H1 (cell line): ENCODE measurements at regions not wholly inside any gene's neighbourhood (a gene's known extent, or its start where the extent isn't known, plus 50 kb on each side); places are given as distances from the start of the nearest gene placed in this dataset.

Experiments used
- CTCF ChIA-PET: fragments of 300-600 bp; sonication (Branson Sonifier 250); formaldehyde crosslinking; loops from one replicate; lab custom pipeline; 2021; ENCODE audit not compliant: partially characterized antibody; lab: Charles Lee
- POLR2A ChIA-PET: fragments of 300-600 bp; sonication (Branson Sonifier 250); formaldehyde crosslinking; loops from one replicate; lab custom pipeline; 2021; ENCODE audit warnings: inconsistent platforms; ENCODE audit not compliant: partially characterized antibody; lab: Charles Lee
- DNase-seq, 2 experiments: peaks; one replicate each; pipeline versions ENCODE4 v3.0.0 to v3.0.0-alpha.2; 2010 to 2022; ENCODE audit warnings: low spot score in 2 of 2, low read depth in 1 of 2, mixed read lengths in 1 of 2
- FAIRE-seq: peaks from 2 replicates; lab custom pipeline; 2011; peaks lifted over from hg19 to GRCh38; lab: Jason Lieb, UNC
- H2AFZ ChIP-seq: 2 replicates; pipeline ENCODE4 v1.8.1; 2012; ENCODE audit warnings: low read length, inconsistent platforms
- H2AK5ac ChIP-seq: 2 replicates; pipeline ENCODE4 v1.6.1; 2013; ENCODE audit warnings: low read depth, low read length
- H2BK120ac ChIP-seq: replicated peaks from 2 replicates; pipeline ENCODE3; 2013; ENCODE audit warnings: low read depth, low read length, inconsistent platforms
- H2BK12ac ChIP-seq: 2 replicates; pipeline ENCODE4 v1.6.1; 2013; ENCODE audit warnings: low read depth, low read length
- H2BK15ac ChIP-seq: 2 replicates; pipeline ENCODE4 v1.6.1; 2013; ENCODE audit warnings: low read length
- H2BK20ac ChIP-seq: 2 replicates; pipeline ENCODE4 v1.6.1; 2013; ENCODE audit warnings: low read length
- H2BK5ac ChIP-seq: 2 replicates; pipeline ENCODE4 v1.6.1; 2013; ENCODE audit warnings: low read depth, low read length
- H3K14ac ChIP-seq: 2 replicates; pipeline ENCODE4 v1.6.1; 2013; ENCODE audit warnings: inconsistent platforms; ENCODE audit not compliant: insufficient read length
- H3K18ac ChIP-seq: 2 replicates; pipeline ENCODE4 v1.6.1; 2013; ENCODE audit warnings: low read length; ENCODE audit errors: extremely low read depth
- H3K23ac ChIP-seq: 2 replicates; pipeline ENCODE4 v1.6.1; 2013; ENCODE audit warnings: inconsistent platforms; ENCODE audit not compliant: insufficient read length
- H3K23me2 ChIP-seq: 2 replicates; pipeline ENCODE4 v1.6.1; 2013; ENCODE audit warnings: low read depth, low read length
- H3K27ac ChIP-seq: 2 replicates; pipeline ENCODE4 v1.6.1; 2011; ENCODE audit warnings: low read depth, low read length, inconsistent platforms
- H3K27me3 ChIP-seq, 4 experiments: replicated peaks in 1 of 4; 1 replicate in 1 of 4; 2 replicates in 3 of 4; pipeline versions ENCODE4 v1.6.1 to v1.8.1; 2011 to 2013; ENCODE audit warnings: low read length in 3 of 4, mild to moderate bottlenecking in 3 of 4, inconsistent platforms in 2 of 4, mixed read lengths in 2 of 4, moderate library complexity in 1 of 4; ENCODE audit not compliant: control insufficient read depth in 3 of 4, insufficient read depth in 3 of 4; ENCODE audit errors: extremely low read depth in 1 of 4
- H3K36me3 ChIP-seq, 4 experiments: 2 replicates each; pipeline versions ENCODE4 v1.6.1 to v1.8.1; 2011 to 2013; ENCODE audit warnings: mild to moderate bottlenecking in 4 of 4, low read length in 3 of 4, moderate library complexity in 2 of 4, control low read depth in 1 of 4, inconsistent platforms in 1 of 4; ENCODE audit not compliant: insufficient read depth in 4 of 4, control insufficient read depth in 2 of 4
- H3K4ac ChIP-seq: replicated peaks from 2 replicates; pipeline ENCODE3; 2013; ENCODE audit warnings: low read length, low read depth, mixed read lengths, inconsistent platforms; ENCODE audit not compliant: insufficient read length
- H3K4me1 ChIP-seq, 4 experiments: replicated peaks in 1 of 4; 1 replicate in 1 of 4; 2 replicates in 3 of 4; pipeline versions ENCODE4 v1.6.1 to v1.8.1; 2011 to 2013; ENCODE audit warnings: low read length in 3 of 4, inconsistent platforms in 2 of 4, mixed read lengths in 1 of 4; ENCODE audit not compliant: insufficient read depth in 4 of 4, control insufficient read depth in 3 of 4
- H3K4me2 ChIP-seq, 2 experiments: 2 replicates each; pipeline versions ENCODE4 v1.6.1 to v1.8.1; 2011 to 2013; ENCODE audit warnings: low read depth in 2 of 2, low read length in 2 of 2, control low read depth in 1 of 2, inconsistent platforms in 1 of 2, mild to moderate bottlenecking in 1 of 2; ENCODE audit not compliant: insufficient read depth in 1 of 2
- H3K4me3 ChIP-seq, 4 experiments: fragments of 200-600, 300-600 bp in 1 of 4; sonication (generic), shearing (Covaris generic), sonication (Bioruptor Twin) in 1 of 4; 2 replicates each; pipeline versions ENCODE4 v1.5.1 to v1.8.1; 2011 to 2016; ENCODE audit warnings: low read length in 4 of 4, low read depth in 3 of 4, control low read depth in 2 of 4, inconsistent platforms in 2 of 4, mild to moderate bottlenecking in 2 of 4, mixed read lengths in 1 of 4, moderate library complexity in 1 of 4; ENCODE audit not compliant: insufficient read depth in 2 of 4; ENCODE audit errors: extremely low read depth in 1 of 4
- H3K56ac ChIP-seq: replicated peaks from 2 replicates; pipeline ENCODE3; 2013; ENCODE audit warnings: low read depth, mild to moderate bottlenecking, mixed read lengths, low read length, inconsistent platforms; ENCODE audit not compliant: insufficient read length
- H3K79me1 ChIP-seq: 2 replicates; pipeline ENCODE4 v1.6.1; 2013; ENCODE audit warnings: low read depth, low read length, control low read depth
- H3K79me2 ChIP-seq, 2 experiments: 2 replicates each; pipeline versions ENCODE4 v1.6.1 to v1.8.1; 2012 to 2013; ENCODE audit warnings: low read length in 2 of 2, mild to moderate bottlenecking in 2 of 2, inconsistent platforms in 1 of 2; ENCODE audit not compliant: insufficient read depth in 2 of 2, control insufficient read depth in 1 of 2
- H3K9ac ChIP-seq, 4 experiments: replicated peaks in 1 of 4; 1 replicate in 1 of 4; 2 replicates in 3 of 4; pipeline versions ENCODE4 v1.6.1 to v1.8.1; 2011 to 2013; ENCODE audit warnings: low read depth in 3 of 4, low read length in 3 of 4, control low read depth in 2 of 4, mild to moderate bottlenecking in 2 of 4, moderate library complexity in 2 of 4, inconsistent platforms in 1 of 4; ENCODE audit errors: extremely low read depth in 1 of 4
- H3K9me3 ChIP-seq, 2 experiments: 2 replicates each; pipeline versions ENCODE4 v1.6.1 to v1.8.1; 2012 to 2013; ENCODE audit warnings: mild to moderate bottlenecking in 2 of 2, moderate library complexity in 2 of 2, control low read depth in 1 of 2, inconsistent platforms in 1 of 2, low read depth in 1 of 2, low read length in 1 of 2, mixed read lengths in 1 of 2; ENCODE audit not compliant: insufficient read depth in 2 of 2
- H4K20me1 ChIP-seq, 2 experiments: replicated peaks in 1 of 2; 2 replicates each; pipeline versions ENCODE3 to v1.8.1; 2011 to 2013; ENCODE audit warnings: inconsistent platforms in 2 of 2, low read length in 2 of 2, mild to moderate bottlenecking in 1 of 2; ENCODE audit not compliant: insufficient read depth in 2 of 2, control insufficient read depth in 1 of 2
- H4K5ac ChIP-seq: 2 replicates; pipeline ENCODE4 v1.6.1; 2013; ENCODE audit warnings: low read length, low read depth, mixed read lengths, inconsistent platforms; ENCODE audit not compliant: insufficient read length
- H4K8ac ChIP-seq: 2 replicates; pipeline ENCODE4 v1.8.0; 2013; ENCODE audit warnings: mild to moderate bottlenecking, moderate library complexity, low read length, inconsistent platforms; ENCODE audit not compliant: insufficient read depth; ENCODE audit errors: extremely low read depth
- H4K91ac ChIP-seq: replicated peaks from 2 replicates; pipeline ENCODE3; 2013; ENCODE audit warnings: low read length, mixed read lengths, inconsistent platforms; ENCODE audit not compliant: insufficient read length
- EP300 ChIP-seq, 2 experiments: IDR thresholded peaks; 1 replicate in 1 of 2; 2 replicates in 1 of 2; pipeline ENCODE4 v1.6.1; 2011 to 2012; ENCODE audit warnings: low read depth in 2 of 2, low read length in 2 of 2, mild to moderate bottlenecking in 2 of 2, borderline replicate concordance in 1 of 2, inconsistent platforms in 1 of 2, moderate library complexity in 1 of 2
- RAD21 ChIP-seq, 2 experiments: IDR thresholded peaks in 1 of 2; conservative IDR thresholded peaks in 1 of 2; 2 replicates each; pipeline ENCODE4 v1.6.1; 2011; ENCODE audit warnings: low read depth in 2 of 2, low read length in 2 of 2, improper control_type of control experiment in 1 of 2, inconsistent platforms in 1 of 2, mild to moderate bottlenecking in 1 of 2, moderate library complexity in 1 of 2
- SIN3A ChIP-seq, 2 experiments: IDR thresholded peaks in 1 of 2; conservative IDR thresholded peaks in 1 of 2; 2 replicates each; pipeline ENCODE4 v1.6.1; 2011 to 2012; ENCODE audit warnings: low read length in 2 of 2, improper control_type of control experiment in 1 of 2, low read depth in 1 of 2, mild to moderate bottlenecking in 1 of 2
- WGBS, 2 experiments: shearing (Covaris generic) in 1 of 2; methylation state at CpG; one replicate each; pipeline versions ENCODE4 v1.1.6 to v1.1.7; 2013 to 2015; ENCODE audit warnings: low lambda C conversion rate in 2 of 2, mixed read lengths in 2 of 2, inconsistent platforms in 1 of 2, low coverage in 1 of 2, missing lambda C conversion rate in 1 of 2; ENCODE audit not compliant: insufficient replicate concordance in 2 of 2, insufficient coverage in 1 of 2, insufficient read length in 1 of 2; ENCODE audit errors: extremely low coverage in 1 of 2, missing lambda C conversion rate in 1 of 2; 5-methylcytosine and 5-hydroxymethylcytosine counted together

DNA sequence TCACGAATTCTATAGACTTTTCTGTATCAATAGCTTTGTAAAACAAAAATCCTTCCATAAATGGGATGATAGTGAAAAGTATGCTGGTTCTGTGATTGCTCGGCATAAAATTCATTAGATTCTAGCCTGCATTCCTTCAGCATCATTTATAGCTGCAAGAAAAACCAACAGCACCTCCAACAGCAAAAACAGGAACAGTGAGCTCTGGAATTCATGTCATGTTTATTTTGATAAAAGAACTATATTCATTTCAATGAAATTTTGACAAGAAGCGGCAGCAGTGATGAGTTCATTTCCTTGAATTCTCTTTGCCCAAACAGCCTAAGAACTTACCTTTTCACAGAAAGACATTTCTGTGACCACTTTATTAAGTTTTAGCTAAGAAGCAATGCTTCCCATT, 515.2 kb upstream of the CCDC54 start:
- no peak overlapping the region for H4K5ac ChIP-seq
- H2AK5ac ChIP-seq, result no peak overlapping the region
- H3K18ac ChIP-seq, result no peak overlapping the region
- H3K9ac ChIP-seq, result no peak overlapping the region
- no peaks in the 10 kb centered on the region for H3K27me3 ChIP-seq
- H2BK5ac ChIP-seq, result no peak overlapping the region
- TF ChIP-seq SIN3A (conservative IDR thresholded peaks at IDR 0.05 in 1 of 2, IDR thresholded peaks at IDR 0.05 in 1 of 2; ENCODE audit: low read depth in 1 of 2, low read length in 2 of 2), result no peak
- TF ChIP-seq RAD21 (IDR thresholded peaks at IDR 0.05 in 1 of 2, conservative IDR thresholded peaks at IDR 0.05 in 1 of 2; ENCODE audit: low read depth in 2 of 2, low read length in 2 of 2), result peak in 1 of 2 experiments; percentile 44; a peak in 2 of 4 replicates
- TF ChIP-seq EP300 (IDR thresholded peaks at IDR 0.05; ENCODE audit: borderline replicate concordance in 1 of 2, low read depth in 2 of 2, low read length in 2 of 2), result no peak
- H2BK15ac ChIP-seq, result no peak overlapping the region
- POLR2A ChIA-PET, result no interaction called here
- no peaks in the 10 kb centered on the region for H3K79me2 ChIP-seq
- no peak overlapping the region for H3K56ac ChIP-seq
- H3K4ac ChIP-seq, result no peak overlapping the region
- H3K4me3 ChIP-seq, result no peak overlapping the region
- no peaks in the 10 kb centered on the region for H4K20me1 ChIP-seq
- no peak overlapping the region for H3K4me2 ChIP-seq
- CTCF ChIA-PET, result no interaction called here
- peaks cover 0 to 4% of the 10 kb centered on the region in 2 experiments; a peak in 2 of 4 replicates for H3K9me3 ChIP-seq
- no peaks in the 10 kb centered on the region; the same call in 1 of the 2 replicates for H3K79me1 ChIP-seq
- no peak overlapping the region for H3K27ac ChIP-seq
- H3K36me3 ChIP-seq, result peaks cover 0 to 3% (median 0%) of the 10 kb centered on the region in 4 experiments; a peak in 2 of 8 replicates
- H3K14ac ChIP-seq, result no peak overlapping the region
- no peak overlapping the region for H4K91ac ChIP-seq
- FAIRE-seq (peak; percentile 19), DNase-seq (no peak)
- H4K8ac ChIP-seq, result no peak overlapping the region
- H2BK120ac ChIP-seq, result no peak overlapping the region
- no peaks in the 10 kb centered on the region for H3K23me2 ChIP-seq
- H3K4me1 ChIP-seq, result no peaks in the 10 kb centered on the region; a peak in 1 of 7 replicates
- H2AFZ ChIP-seq, result no peak overlapping the region
- H2BK12ac ChIP-seq, result no peak overlapping the region
- no peak overlapping the region for H2BK20ac ChIP-seq
- whole genome bisulfite sequencing, 2 experiments, result 73% methylated on average over 3 of the region's 3 CpGs; no CpG with 5 or more reads in 1 of the 2 experiments
- H3K23ac ChIP-seq, result no peak overlapping the region
